Prostate gland (tissue), 2 donors: ENCODE measurements at regions not wholly inside any gene's neighbourhood (a gene's known extent, or its start where the extent isn't known, plus 50 kb on each side); places are given as distances from the start of the nearest gene placed in this dataset.

Experiments used
- POLR2A ChIP-seq: fragments of 450-650 bp; IDR thresholded peaks from one replicate; pipeline ENCODE4 v1.6.1; 2016; ENCODE audit warnings: antibody characterized with exemption, mild to moderate bottlenecking
- POLR2AphosphoS5 ChIP-seq: sonication (generic); formaldehyde crosslinking; IDR thresholded peaks from one replicate; pipeline ENCODE4 v1.6.1; 2017; ENCODE audit warnings: antibody characterized with exemption
- TF ChIP-seq, protein P1 (sequence below), 4 experiments: fragments of 200-600 bp in 2 of 4; fragments of 450-650 bp in 2 of 4; sonication (generic) in 2 of 4; IDR thresholded peaks; 1 replicate in 3 of 4; 2 replicates in 1 of 4; pipeline ENCODE4 v1.5.1; 2016 to 2019; ENCODE audit warnings: antibody characterized with exemption in 4 of 4, mild to moderate bottlenecking in 2 of 4, moderate library complexity in 2 of 4

DNA sequence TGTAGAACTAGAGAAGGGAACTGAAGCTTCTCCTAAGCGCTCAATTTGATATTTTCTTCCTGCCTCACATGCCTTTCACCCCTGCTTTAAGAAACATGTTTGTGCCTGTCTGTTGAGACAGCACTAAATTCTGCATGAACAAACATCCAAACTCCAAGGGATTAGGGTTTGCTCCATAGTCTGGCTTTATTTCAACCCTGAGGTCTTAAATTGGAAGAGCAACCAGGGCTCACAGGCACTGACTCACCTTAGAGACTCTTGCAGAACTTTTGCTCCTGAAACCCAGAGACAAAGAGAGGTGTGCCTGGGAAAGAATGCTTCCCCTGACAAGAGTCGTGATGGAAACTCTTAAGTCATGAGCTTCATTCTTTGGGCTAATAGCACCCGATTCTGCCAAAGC, 393.9 kb upstream of the MCTP2 start:
- TF ChIP-seq, protein P1, sequence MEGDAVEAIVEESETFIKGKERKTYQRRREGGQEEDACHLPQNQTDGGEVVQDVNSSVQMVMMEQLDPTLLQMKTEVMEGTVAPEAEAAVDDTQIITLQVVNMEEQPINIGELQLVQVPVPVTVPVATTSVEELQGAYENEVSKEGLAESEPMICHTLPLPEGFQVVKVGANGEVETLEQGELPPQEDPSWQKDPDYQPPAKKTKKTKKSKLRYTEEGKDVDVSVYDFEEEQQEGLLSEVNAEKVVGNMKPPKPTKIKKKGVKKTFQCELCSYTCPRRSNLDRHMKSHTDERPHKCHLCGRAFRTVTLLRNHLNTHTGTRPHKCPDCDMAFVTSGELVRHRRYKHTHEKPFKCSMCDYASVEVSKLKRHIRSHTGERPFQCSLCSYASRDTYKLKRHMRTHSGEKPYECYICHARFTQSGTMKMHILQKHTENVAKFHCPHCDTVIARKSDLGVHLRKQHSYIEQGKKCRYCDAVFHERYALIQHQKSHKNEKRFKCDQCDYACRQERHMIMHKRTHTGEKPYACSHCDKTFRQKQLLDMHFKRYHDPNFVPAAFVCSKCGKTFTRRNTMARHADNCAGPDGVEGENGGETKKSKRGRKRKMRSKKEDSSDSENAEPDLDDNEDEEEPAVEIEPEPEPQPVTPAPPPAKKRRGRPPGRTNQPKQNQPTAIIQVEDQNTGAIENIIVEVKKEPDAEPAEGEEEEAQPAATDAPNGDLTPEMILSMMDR (IDR thresholded peaks at IDR 0.05) = no peak
- TF ChIP-seq POLR2A = no peak
- peak; percentile 21 for TF ChIP-seq POLR2AphosphoS5
